GM12878 (cell line): ENCODE measurements at regions not wholly inside any gene's neighbourhood (a gene's known extent, or its start where the extent isn't known, plus 50 kb on each side); places are given as distances from the start of the nearest gene placed in this dataset.

Experiments used
- ATAC-seq: fragments of 200-7000 bp; cut with Tn5 transposase; 3 replicates; pipeline ENCODE4 v1.9.1; 2020; ENCODE audit warnings: mild to moderate bottlenecking, moderate library complexity
- BruUV-seq: library from RNA; stranded (reverse); fragments of 400-500 nt; replicated peaks from 2 replicates; lab custom pipeline; 2021; lab: Mats Ljungman, UMichigan
- CTCF ChIA-PET: fragments of 300-600 bp; sonication (Branson Sonifier 250); formaldehyde crosslinking; extraction: SDS; loops from one replicate; lab custom pipeline; 2021; ENCODE audit warnings: inconsistent platforms; lab: Yijun Ruan, JAX
- POLR2A ChIA-PET: fragments of 350-600 bp; formaldehyde crosslinking; extraction: SDS; loops from one replicate; lab custom pipeline; 2021; ENCODE audit warnings: inconsistent platforms; lab: Charles Lee
- RAD21 ChIA-PET: fragments of 300-600 bp; sonication (Branson Sonifier 250); formaldehyde crosslinking; loops from one replicate; lab custom pipeline; 2023; ENCODE audit warnings: antibody characterized with exemption; ENCODE audit not compliant: unreplicated experiment; lab: Charles Lee
- SMC1A ChIA-PET: fragments of 300-600 bp; sonication (Branson Sonifier 250); formaldehyde crosslinking; loops from one replicate; lab custom pipeline; 2023; ENCODE audit not compliant: unreplicated experiment, uncharacterized antibody; lab: Charles Lee
- DNase-seq: peaks from one replicate; pipeline ENCODE4 v3.0.0-alpha.2; 2011; ENCODE audit warnings: low read depth, low spot score
- FAIRE-seq: peaks from 3 replicates; lab custom pipeline; 2011; peaks lifted over from hg19 to GRCh38; lab: Jason Lieb, UNC
- H2AFZ ChIP-seq: 2 replicates; pipeline ENCODE4 v1.6.0; 2011; ENCODE audit warnings: low read depth, low read length, control low read depth; ENCODE audit not compliant: control insufficient read depth
- H3K27ac ChIP-seq: 2 replicates; pipeline ENCODE4 v1.5.1; 2011; ENCODE audit warnings: control low read depth; ENCODE audit not compliant: control insufficient read depth, insufficient read depth
- H3K27me3 ChIP-seq, 2 experiments: replicated peaks in 1 of 2; 2 replicates each; pipeline versions ENCODE4 v1.6.0 to v1.6.1; 2011; ENCODE audit warnings: low read length in 1 of 2; ENCODE audit not compliant: control insufficient read depth in 2 of 2, insufficient read depth in 2 of 2
- H3K36me3 ChIP-seq, 2 experiments: 2 replicates each; pipeline ENCODE4 v1.5.1; 2011; ENCODE audit warnings: low read length in 1 of 2; ENCODE audit not compliant: control insufficient read depth in 2 of 2, insufficient read depth in 2 of 2
- H3K4me1 ChIP-seq: 2 replicates; pipeline ENCODE4 v1.6.1; 2011; ENCODE audit warnings: mild to moderate bottlenecking, low read length, moderate library complexity, mixed read lengths; ENCODE audit not compliant: control insufficient read depth, insufficient read depth
- H3K4me2 ChIP-seq: 2 replicates; pipeline ENCODE4 v1.6.0; 2011; ENCODE audit warnings: control low read depth; ENCODE audit not compliant: control insufficient read depth, insufficient read depth
- H3K4me3 ChIP-seq: fragments of 200-600 bp; sonication (generic); 2 replicates; pipeline ENCODE4 v1.5.1; 2016
- H3K79me2 ChIP-seq: 2 replicates; pipeline ENCODE4 v1.6.0; 2011; ENCODE audit warnings: low read length; ENCODE audit not compliant: control insufficient read depth, insufficient read depth
- H3K9ac ChIP-seq: 2 replicates; pipeline ENCODE4 v1.8.0; 2011; ENCODE audit warnings: low read length, control low read depth, mixed read lengths; ENCODE audit not compliant: control insufficient read depth, insufficient read depth
- H3K9me3 ChIP-seq: replicated peaks from 3 replicates; pipeline ENCODE4 v1.5.1; 2011; ENCODE audit warnings: mild to moderate bottlenecking, low read length; ENCODE audit not compliant: control insufficient read depth, insufficient read depth
- H4K20me1 ChIP-seq: 2 replicates; pipeline ENCODE4 v1.6.0; 2011; ENCODE audit not compliant: control insufficient read depth, insufficient read depth
- CREB1 ChIP-seq: IDR thresholded peaks from 2 replicates; pipeline ENCODE4 v1.6.1; 2012; ENCODE audit warnings: low read depth, mild to moderate bottlenecking, inconsistent platforms
- FOXK2 ChIP-seq: fragments of 450-650 bp; IDR thresholded peaks from 2 replicates; pipeline ENCODE4 v1.6.1; 2017; ENCODE audit warnings: mild to moderate bottlenecking, moderate library complexity
- HCFC1 ChIP-seq: fragments of 150-350 bp; IDR thresholded peaks from 2 replicates; pipeline ENCODE4 v1.6.1; 2014; ENCODE audit warnings: low read length
- KLF5 ChIP-seq: fragments of 450-650 bp; IDR thresholded peaks from 2 replicates; pipeline ENCODE4 v1.6.1; 2014; ENCODE audit warnings: mild to moderate bottlenecking; ENCODE audit not compliant: partially characterized antibody
- LARP7 ChIP-seq: fragments of 450-650 bp; IDR thresholded peaks from 2 replicates; pipeline ENCODE4 v1.6.1; 2017; ENCODE audit warnings: mild to moderate bottlenecking
- MEF2A ChIP-seq: IDR thresholded peaks from 2 replicates; pipeline ENCODE4 v1.6.1; 2011; ENCODE audit warnings: low read depth, mild to moderate bottlenecking, low read length, moderate library complexity; ENCODE audit not compliant: insufficient read depth
- MEF2B ChIP-seq: fragments of 450-650 bp; IDR thresholded peaks from 2 replicates; pipeline ENCODE4 v1.6.1; 2018; ENCODE audit warnings: mild to moderate bottlenecking, moderate library complexity; ENCODE audit not compliant: partially characterized antibody, poor library complexity, severe bottlenecking
- NR2F1 ChIP-seq: fragments of 450-650 bp; conservative IDR thresholded peaks from 2 replicates; pipeline ENCODE4 v1.6.1; 2017; ENCODE audit warnings: mild to moderate bottlenecking
- PAX8 ChIP-seq: fragments of 450-650 bp; IDR thresholded peaks from 2 replicates; pipeline ENCODE4 v1.6.1; 2017; ENCODE audit warnings: mild to moderate bottlenecking, moderate library complexity
- POLR2AphosphoS2 ChIP-seq: IDR thresholded peaks from 2 replicates; pipeline ENCODE4 v1.6.1; 2011; ENCODE audit warnings: low read depth, mild to moderate bottlenecking, low read length, improper control_type of control experiment, moderate library complexity
- RAD51 ChIP-seq: fragments of 450-650 bp; IDR thresholded peaks from 2 replicates; pipeline ENCODE4 v1.6.1; 2016; ENCODE audit warnings: moderate library complexity, mild to moderate bottlenecking, inconsistent platforms
- RUNX3 ChIP-seq: IDR thresholded peaks from 2 replicates; pipeline ENCODE4 v1.6.1; 2012; ENCODE audit warnings: low read length, inconsistent platforms
- SIN3A ChIP-seq: IDR thresholded peaks from 2 replicates; pipeline ENCODE4 v1.6.1; 2012; ENCODE audit warnings: low read depth, low read length, improper control_type of control experiment
- SMC3 ChIP-seq: IDR thresholded peaks from 2 replicates; pipeline ENCODE4 v1.6.1; 2011; ENCODE audit warnings: low read length, improper control_type of control experiment, borderline replicate concordance
- SPI1 ChIP-seq: IDR thresholded peaks from 2 replicates; pipeline ENCODE4 v1.6.1; 2011; ENCODE audit warnings: low read depth, mild to moderate bottlenecking, low read length, moderate library complexity, borderline replicate concordance; ENCODE audit not compliant: insufficient read depth
- ZNF274 ChIP-seq: IDR thresholded peaks from one replicate; pipeline ENCODE4 v1.8.0; 2011; ENCODE audit not compliant: insufficient read length, insufficient read depth
- WGBS: methylation state at CpG from one replicate; pipeline ENCODE4 v1.1.6; 2016; ENCODE audit warnings: low lambda C conversion rate; ENCODE audit not compliant: insufficient replicate concordance, insufficient coverage; ENCODE audit errors: missing lambda C conversion rate; 5-methylcytosine and 5-hydroxymethylcytosine counted together
- in situ Hi-C: fragments of 300-500 bp; cut with MboI; formaldehyde crosslinking; loops from 9 replicates; pipeline ENCODE4 v1.14.3; 2018; ENCODE audit warnings: mixed read lengths
- intact Hi-C: fragments of 100-400 bp; cut with micrococcal nuclease; formaldehyde crosslinking; loops from one replicate; pipeline ENCODE4 v1.14.2; 2022; ENCODE audit not compliant: unreplicated experiment
- TF ChIP-seq, protein P1 (sequence below): fragments of 450-650 bp; IDR thresholded peaks from 2 replicates; pipeline ENCODE4 v1.6.1; 2017; ENCODE audit warnings: mild to moderate bottlenecking, moderate library complexity
- TF ChIP-seq, protein P2 (sequence below): fragments of 450-650 bp; conservative IDR thresholded peaks from 2 replicates; pipeline ENCODE4 v1.6.1; 2017; ENCODE audit warnings: mild to moderate bottlenecking, moderate library complexity
- TF ChIP-seq, protein P3 (sequence below): fragments of 450-650 bp; IDR thresholded peaks from 2 replicates; pipeline ENCODE4 v1.6.1; 2017; ENCODE audit warnings: mild to moderate bottlenecking

DNA sequence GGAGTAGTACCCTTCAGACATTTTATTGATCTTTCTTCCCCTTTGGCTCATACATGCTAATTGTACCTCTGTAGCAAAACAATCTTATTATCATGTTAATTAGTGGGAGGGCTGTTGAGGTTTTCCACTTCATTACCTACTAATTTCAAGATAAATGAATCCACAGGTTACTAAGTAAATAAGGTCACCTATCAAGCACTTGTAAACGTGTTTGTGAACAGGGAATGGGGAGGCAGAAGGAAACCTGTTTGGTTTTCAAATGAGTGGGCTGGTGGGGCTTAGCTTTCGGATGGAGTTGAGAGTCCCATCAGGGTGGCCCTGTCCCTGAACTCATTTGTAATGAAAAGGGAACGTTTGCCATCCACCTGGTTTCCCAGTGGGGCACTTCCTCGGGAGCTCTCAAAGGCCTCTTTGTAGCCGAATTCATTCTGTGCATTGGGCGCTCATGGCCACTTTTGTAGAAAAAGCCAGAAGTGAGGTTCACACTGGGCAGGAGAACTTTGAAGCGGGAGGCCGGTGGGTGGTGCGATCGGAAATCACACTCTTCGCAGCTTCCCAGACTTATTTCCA lies 419.8 kb upstream of the NR2F2 start:
- H3K27ac ChIP-seq, result no peak overlapping the region
- BruUV-seq, result no TSS peak
- no peaks in the 10 kb centered on the region for H3K4me1 ChIP-seq
- in situ Hi-C loops (no loop called here), intact Hi-C loops (no loop called here)
- TF ChIP-seq RUNX3 (no peak), FOXK2 (no peak), HCFC1 (no peak), SPI1 (no peak), NR2F1 (no peak), MEF2B (no peak), POLR2AphosphoS2 (no peak), MEF2A (no peak), KLF5 (no peak), SMC3 (no peak), SIN3A (no peak), PAX8 (no peak), ZNF274 (no peak), LARP7 (no peak), CREB1 (no peak), RAD51 (no peak)
- TF ChIP-seq, protein P1, sequence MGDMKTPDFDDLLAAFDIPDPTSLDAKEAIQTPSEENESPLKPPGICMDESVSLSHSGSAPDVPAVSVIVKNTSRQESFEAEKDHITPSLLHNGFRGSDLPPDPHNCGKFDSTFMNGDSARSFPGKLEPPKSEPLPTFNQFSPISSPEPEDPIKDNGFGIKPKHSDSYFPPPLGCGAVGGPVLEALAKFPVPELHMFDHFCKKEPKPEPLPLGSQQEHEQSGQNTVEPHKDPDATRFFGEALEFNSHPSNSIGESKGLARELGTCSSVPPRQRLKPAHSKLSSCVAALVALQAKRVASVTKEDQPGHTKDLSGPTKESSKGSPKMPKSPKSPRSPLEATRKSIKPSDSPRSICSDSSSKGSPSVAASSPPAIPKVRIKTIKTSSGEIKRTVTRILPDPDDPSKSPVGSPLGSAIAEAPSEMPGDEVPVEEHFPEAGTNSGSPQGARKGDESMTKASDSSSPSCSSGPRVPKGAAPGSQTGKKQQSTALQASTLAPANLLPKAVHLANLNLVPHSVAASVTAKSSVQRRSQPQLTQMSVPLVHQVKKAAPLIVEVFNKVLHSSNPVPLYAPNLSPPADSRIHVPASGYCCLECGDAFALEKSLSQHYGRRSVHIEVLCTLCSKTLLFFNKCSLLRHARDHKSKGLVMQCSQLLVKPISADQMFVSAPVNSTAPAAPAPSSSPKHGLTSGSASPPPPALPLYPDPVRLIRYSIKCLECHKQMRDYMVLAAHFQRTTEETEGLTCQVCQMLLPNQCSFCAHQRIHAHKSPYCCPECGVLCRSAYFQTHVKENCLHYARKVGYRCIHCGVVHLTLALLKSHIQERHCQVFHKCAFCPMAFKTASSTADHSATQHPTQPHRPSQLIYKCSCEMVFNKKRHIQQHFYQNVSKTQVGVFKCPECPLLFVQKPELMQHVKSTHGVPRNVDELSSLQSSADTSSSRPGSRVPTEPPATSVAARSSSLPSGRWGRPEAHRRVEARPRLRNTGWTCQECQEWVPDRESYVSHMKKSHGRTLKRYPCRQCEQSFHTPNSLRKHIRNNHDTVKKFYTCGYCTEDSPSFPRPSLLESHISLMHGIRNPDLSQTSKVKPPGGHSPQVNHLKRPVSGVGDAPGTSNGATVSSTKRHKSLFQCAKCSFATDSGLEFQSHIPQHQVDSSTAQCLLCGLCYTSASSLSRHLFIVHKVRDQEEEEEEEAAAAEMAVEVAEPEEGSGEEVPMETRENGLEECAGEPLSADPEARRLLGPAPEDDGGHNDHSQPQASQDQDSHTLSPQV, result no peak
- TF ChIP-seq, protein P2, sequence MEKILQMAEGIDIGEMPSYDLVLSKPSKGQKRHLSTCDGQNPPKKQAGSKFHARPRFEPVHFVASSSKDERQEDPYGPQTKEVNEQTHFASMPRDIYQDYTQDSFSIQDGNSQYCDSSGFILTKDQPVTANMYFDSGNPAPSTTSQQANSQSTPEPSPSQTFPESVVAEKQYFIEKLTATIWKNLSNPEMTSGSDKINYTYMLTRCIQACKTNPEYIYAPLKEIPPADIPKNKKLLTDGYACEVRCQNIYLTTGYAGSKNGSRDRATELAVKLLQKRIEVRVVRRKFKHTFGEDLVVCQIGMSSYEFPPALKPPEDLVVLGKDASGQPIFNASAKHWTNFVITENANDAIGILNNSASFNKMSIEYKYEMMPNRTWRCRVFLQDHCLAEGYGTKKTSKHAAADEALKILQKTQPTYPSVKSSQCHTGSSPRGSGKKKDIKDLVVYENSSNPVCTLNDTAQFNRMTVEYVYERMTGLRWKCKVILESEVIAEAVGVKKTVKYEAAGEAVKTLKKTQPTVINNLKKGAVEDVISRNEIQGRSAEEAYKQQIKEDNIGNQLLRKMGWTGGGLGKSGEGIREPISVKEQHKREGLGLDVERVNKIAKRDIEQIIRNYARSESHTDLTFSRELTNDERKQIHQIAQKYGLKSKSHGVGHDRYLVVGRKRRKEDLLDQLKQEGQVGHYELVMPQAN, result no peak
- TF ChIP-seq, protein P3, sequence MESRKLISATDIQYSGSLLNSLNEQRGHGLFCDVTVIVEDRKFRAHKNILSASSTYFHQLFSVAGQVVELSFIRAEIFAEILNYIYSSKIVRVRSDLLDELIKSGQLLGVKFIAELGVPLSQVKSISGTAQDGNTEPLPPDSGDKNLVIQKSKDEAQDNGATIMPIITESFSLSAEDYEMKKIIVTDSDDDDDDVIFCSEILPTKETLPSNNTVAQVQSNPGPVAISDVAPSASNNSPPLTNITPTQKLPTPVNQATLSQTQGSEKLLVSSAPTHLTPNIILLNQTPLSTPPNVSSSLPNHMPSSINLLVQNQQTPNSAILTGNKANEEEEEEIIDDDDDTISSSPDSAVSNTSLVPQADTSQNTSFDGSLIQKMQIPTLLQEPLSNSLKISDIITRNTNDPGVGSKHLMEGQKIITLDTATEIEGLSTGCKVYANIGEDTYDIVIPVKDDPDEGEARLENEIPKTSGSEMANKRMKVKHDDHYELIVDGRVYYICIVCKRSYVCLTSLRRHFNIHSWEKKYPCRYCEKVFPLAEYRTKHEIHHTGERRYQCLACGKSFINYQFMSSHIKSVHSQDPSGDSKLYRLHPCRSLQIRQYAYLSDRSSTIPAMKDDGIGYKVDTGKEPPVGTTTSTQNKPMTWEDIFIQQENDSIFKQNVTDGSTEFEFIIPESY, result no peak
- no peaks in the 10 kb centered on the region; the same call in 2 of the 3 replicates for H3K9me3 ChIP-seq
- 56% methylated on average over 11 of the region's 11 CpGs for WGBS
- no peak for FAIRE-seq
- H3K4me2 ChIP-seq, result no peak overlapping the region
- ChIA-PET CTCF (no interaction called here), POLR2A (interaction anchor here (0.7 to 1.3 kb wide), 2 partner anchors 13 to 16 kb away, joined by 3 read pairs; no protein-coding TSS in a partner anchor), SMC1A (interaction anchor here (0.6 to 1.8 kb wide), 10 partner anchors 9 to 1981 kb away, joined by 3 to 6 read pairs (median 3); no protein-coding TSS in a partner anchor), RAD21 (no interaction called here)
- no peaks in the 10 kb centered on the region for H4K20me1 ChIP-seq
- no peak for ATAC-seq
- H3K79me2 ChIP-seq, result no peaks in the 10 kb centered on the region
- no peak overlapping the region for H3K9ac ChIP-seq
- no peak for DNase-seq
- H3K27me3 ChIP-seq, result no peaks in the 10 kb centered on the region
- no peak overlapping the region for H2AFZ ChIP-seq
- no peak overlapping the region for H3K4me3 ChIP-seq
- H3K36me3 ChIP-seq, result no peaks in the 10 kb centered on the region
